ENCODE measurements at regions not wholly inside any gene's neighbourhood (a gene's known extent, or its start where the extent isn't known, plus 50 kb on each side); places are given as distances from the start of the nearest gene placed in this dataset.

GRCh38 chr6:103675807-103676406 is 1183.8 kb downstream of the HACE1 start:
- no peak for TF ChIP-seq CTCF (IDR thresholded peaks at IDR 0.05)

GRCh38 chr6:103674790-103675189 is 1184.9 kb downstream of the HACE1 start:
- no peak for TF ChIP-seq CTCF (IDR thresholded peaks at IDR 0.05)

DNA sequence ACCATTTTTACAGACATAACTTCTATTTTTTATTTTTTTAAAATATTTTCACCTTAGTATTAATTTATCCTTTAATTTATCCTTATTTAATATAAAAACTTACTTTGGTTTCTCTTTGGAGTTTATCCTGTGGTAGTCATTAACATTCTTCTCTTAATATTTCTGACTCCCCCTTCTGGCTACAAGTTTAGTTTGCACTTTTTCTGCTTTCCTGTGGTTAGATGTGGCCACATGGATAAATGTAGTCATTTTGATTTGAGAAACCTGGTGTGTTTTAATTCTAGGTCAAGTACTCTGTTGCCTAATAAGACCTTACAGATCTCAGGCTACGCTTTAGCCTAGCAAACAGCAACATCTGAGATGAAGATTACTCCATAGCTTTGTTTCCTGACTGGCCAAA is 1187.5 kb downstream of the HACE1 start:
- TF ChIP-seq CTCF (IDR thresholded peaks at IDR 0.05): 0 out of 2 replicates have a peak, but pooled peaks have one; percentile 13

- no peak for TF ChIP-seq CTCF (IDR thresholded peaks at IDR 0.05)
Observed at GRCh38 chr6:103629613-103630012, 1230.1 kb downstream of the HACE1 start.

DNA sequence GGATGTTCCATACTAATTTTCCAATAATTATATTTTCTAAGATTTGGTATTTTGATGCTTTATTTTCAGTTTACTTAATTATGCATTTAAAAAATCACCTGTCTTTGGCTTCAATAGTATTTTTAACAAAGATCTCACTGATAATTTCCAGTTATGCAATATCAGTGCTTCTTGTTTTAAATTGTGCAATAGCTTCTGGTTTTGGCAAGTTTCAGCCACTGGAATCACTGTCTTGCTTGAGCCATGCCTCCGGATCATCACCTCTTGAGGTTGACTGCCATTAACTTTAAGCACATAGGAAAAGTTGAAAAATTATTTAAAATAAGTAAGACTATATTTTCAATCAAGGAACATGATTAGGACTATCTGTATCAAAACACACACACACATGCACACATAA is 1242.1 kb downstream of the HACE1 start:
- no peak for TF ChIP-seq CTCF (IDR thresholded peaks at IDR 0.05)

- no peak for TF ChIP-seq CTCF (IDR thresholded peaks at IDR 0.05)
Observed at GRCh38 chr6:103587722-103588121, 1272.0 kb downstream of the HACE1 start.

- TF ChIP-seq CTCF (IDR thresholded peaks at IDR 0.05): no peak
Observed at GRCh38 chr6:103578115-103578514, 1281.6 kb downstream of the HACE1 start.

GRCh38 chr6:103570431-103570830 is 1289.3 kb downstream of the HACE1 start:
- no peak for TF ChIP-seq CTCF (IDR thresholded peaks at IDR 0.05)
